ENCODE measurements at regions not wholly inside any gene's neighbourhood (a gene's known extent, or its start where the extent isn't known, plus 50 kb on each side); places are given as distances from the start of the nearest gene placed in this dataset.

- no peak for TF ChIP-seq POLR2A (IDR thresholded peaks at IDR 0.05)
- TF ChIP-seq POLR2AphosphoS5 (IDR thresholded peaks at IDR 0.05) = no peak
- no peak for TF ChIP-seq CTCF (IDR thresholded peaks at IDR 0.05)
Measured at GRCh38 chr18:38810789-38811188, 1245.2 kb upstream of the CELF4 start.
